Stomach (tissue), 8 donors: ENCODE measurements at regions not wholly inside any gene's neighbourhood (a gene's known extent, or its start where the extent isn't known, plus 50 kb on each side); places are given as distances from the start of the nearest gene placed in this dataset.

Experiments
- DNase-seq, 2 donors: peaks; one replicate each; pipeline versions ENCODE4 v3.0.0 to v3.0.0-alpha.2; 2013 to 2019
- H3K27ac ChIP-seq, 5 donors: fragments of 200-600 bp in 4 of 5; sonication (generic) in 4 of 5; one replicate each; pipeline ENCODE4 v1.5.1; 2013 to 2019; ENCODE audit warnings: mild to moderate bottlenecking in 1 of 5, moderate library complexity in 1 of 5
- H3K27me3 ChIP-seq, 3 donors: fragments of 200-600 bp; sonication (generic); one replicate each; pipeline ENCODE4 v1.5.1; 2017 to 2019; ENCODE audit warnings: mixed run types in 1 of 3
- H3K36me3 ChIP-seq, 4 donors: fragments of 200-600 bp; sonication (generic); 1 replicate in 3 of 4; 2 replicates in 1 of 4; pipeline ENCODE4 v1.5.1; 2016 to 2019
- H3K4me1 ChIP-seq, 4 donors: fragments of 200-600 bp; sonication (generic); one replicate each; pipeline ENCODE4 v1.5.1; 2016 to 2019
- H3K4me3 ChIP-seq, 4 donors: fragments of 200-600 bp; sonication (generic) in 3 of 4; one replicate each; pipeline ENCODE4 v1.5.1; 2016 to 2019; ENCODE audit warnings: mild to moderate bottlenecking in 1 of 4
- H3K9me3 ChIP-seq, 4 donors: fragments of 200-600 bp; sonication (generic); one replicate each; pipeline ENCODE4 v1.5.1; 2016 to 2019
- EP300 ChIP-seq: sonication (generic); formaldehyde crosslinking; IDR thresholded peaks from one replicate; pipeline ENCODE4 v1.6.1; 2017; ENCODE audit warnings: antibody characterized with exemption
- POLR2A ChIP-seq, 4 donors: fragments of 450-650 bp; IDR thresholded peaks; one replicate each; pipeline ENCODE4 v1.6.1; 2016; ENCODE audit warnings: antibody characterized with exemption in 4 of 4, control low read depth in 2 of 4, mild to moderate bottlenecking in 1 of 4, moderate library complexity in 1 of 4
- POLR2AphosphoS5 ChIP-seq, 3 donors: sonication (generic); formaldehyde crosslinking; IDR thresholded peaks; one replicate each; pipeline ENCODE4 v1.6.1; 2016; ENCODE audit warnings: antibody characterized with exemption in 3 of 3
- WGBS, 5 donors: extraction: QIAGEN DNeasy Blood & Tissue Kit in 3 of 5; methylation state at CpG; one replicate each; pipeline versions ENCODE4 v1.1.5 to v1.1.7; 2013 to 2018; 5-methylcytosine and 5-hydroxymethylcytosine counted together
- intact Hi-C: fragments of 100-400 bp; cut with DNase I; formaldehyde crosslinking; loops from one replicate; pipeline ENCODE4 v1.15.1; 2023; ENCODE audit warnings: low total_unique reads
- TF ChIP-seq, protein P1 (sequence below), 7 experiments: fragments of 450-650 bp in 4 of 7; fragments of 200-600 bp in 3 of 7; sonication (generic) in 3 of 7; IDR thresholded peaks; one replicate each; pipeline ENCODE4 v1.5.1; 2016 to 2019; ENCODE audit warnings: antibody characterized with exemption in 7 of 7, control low read depth in 2 of 7, mild to moderate bottlenecking in 1 of 7
- donor health status: healthy with polysubstance abuse.
- donor health status: Bipolar disorder and iron deficiency.
- donor health status: healthy.

DNA sequence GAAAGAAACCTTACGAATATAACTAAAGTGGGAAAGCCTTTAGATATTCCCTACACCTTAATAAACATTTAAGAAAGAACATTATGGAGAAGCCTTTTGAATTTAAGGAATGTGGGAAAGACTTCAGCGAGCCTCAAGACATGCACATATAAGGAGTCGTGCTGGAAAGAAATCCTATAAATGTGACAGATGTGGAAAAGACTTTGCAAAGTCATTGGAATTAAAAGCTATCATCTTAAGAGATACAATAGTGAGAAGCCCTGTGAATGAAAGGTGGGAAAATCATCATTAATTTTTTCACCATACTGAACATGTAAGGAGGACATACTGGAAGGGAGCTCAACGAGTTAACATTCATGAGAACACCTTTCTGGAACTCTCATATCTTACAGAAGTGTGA is 650.5 kb upstream of the DEFB115 start:
- Histone ChIP-seq H3K4me3 (no peak overlapping the region), H3K27me3 (peaks cover 0 to 3% (median 0%) of the 10 kb centered on the region in 3 donors), H3K27ac (no peak overlapping the region), H3K9me3 (peaks cover 4 to 46% (median 24%) of the 10 kb centered on the region in 4 donors), H3K36me3 (no peaks in the 10 kb centered on the region), H3K4me1 (no peaks in the 10 kb centered on the region)
- WGBS, 5 donors = 66 to 79% (median 73%) methylated on average over 4 of the region's 4 CpGs
- no peak for DNase-seq
- TF ChIP-seq EP300 (no peak), POLR2A (IDR thresholded peaks at IDR 0.05) (no peak), POLR2AphosphoS5 (IDR thresholded peaks at IDR 0.05) (no peak)
- TF ChIP-seq, protein P1, sequence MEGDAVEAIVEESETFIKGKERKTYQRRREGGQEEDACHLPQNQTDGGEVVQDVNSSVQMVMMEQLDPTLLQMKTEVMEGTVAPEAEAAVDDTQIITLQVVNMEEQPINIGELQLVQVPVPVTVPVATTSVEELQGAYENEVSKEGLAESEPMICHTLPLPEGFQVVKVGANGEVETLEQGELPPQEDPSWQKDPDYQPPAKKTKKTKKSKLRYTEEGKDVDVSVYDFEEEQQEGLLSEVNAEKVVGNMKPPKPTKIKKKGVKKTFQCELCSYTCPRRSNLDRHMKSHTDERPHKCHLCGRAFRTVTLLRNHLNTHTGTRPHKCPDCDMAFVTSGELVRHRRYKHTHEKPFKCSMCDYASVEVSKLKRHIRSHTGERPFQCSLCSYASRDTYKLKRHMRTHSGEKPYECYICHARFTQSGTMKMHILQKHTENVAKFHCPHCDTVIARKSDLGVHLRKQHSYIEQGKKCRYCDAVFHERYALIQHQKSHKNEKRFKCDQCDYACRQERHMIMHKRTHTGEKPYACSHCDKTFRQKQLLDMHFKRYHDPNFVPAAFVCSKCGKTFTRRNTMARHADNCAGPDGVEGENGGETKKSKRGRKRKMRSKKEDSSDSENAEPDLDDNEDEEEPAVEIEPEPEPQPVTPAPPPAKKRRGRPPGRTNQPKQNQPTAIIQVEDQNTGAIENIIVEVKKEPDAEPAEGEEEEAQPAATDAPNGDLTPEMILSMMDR (IDR thresholded peaks at IDR 0.05) = no peak
- intact Hi-C loops = no loop called here

DNA sequence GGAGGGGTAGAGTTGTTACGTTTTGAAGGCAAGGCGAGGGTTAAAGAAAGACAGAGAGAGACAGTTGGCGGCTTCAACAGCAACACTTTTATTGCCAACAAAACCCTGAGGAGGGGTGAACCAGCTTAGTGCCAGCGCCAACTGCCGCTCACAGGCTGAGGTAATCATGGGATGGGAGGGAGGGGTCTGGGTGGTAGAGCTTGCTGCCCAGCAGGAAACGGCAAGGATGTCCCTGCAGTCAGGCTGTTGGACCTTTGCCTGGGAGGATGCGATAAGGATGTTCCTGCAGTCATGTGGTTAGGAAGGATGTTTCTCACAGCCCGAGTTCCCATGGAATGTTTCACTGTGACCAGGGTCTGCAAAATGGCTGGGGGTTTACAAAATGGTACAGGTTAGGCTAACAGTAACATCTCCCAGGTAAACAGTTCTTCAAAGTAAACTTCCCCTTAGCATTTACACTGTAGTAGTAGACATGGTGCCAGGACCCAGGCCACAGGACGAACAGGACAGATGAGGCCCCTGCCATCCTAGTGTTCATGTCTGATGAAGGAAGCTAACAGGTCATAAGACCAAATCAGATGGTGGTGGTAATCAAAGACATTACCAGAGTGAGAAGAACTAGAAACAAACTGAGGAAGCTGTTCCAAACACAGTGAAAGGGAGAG is 647.3 kb upstream of the DEFB115 start:
- WGBS, 5 donors = 62 to 83% (median 72%) methylated on average over 9 of the region's 9 CpGs

DNA sequence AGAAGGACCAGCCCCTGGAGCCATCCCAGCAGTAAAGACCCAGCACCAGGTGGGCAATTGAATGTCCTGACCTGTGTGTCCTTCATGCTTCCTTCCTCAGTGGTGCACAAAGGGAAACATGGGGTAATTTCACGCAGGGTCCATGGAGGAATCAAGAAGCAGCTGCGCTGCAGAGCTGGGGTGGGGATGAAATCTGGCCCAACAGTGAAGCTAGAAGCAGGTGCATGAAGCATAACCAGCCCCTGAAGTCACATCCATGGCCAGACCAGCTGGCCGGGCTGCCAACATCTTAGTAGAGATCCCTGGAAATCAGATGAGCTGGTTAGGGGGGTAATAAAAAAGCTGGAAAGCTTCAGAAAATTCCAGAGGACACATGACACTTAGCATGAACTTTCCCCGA is 646.7 kb upstream of the DEFB115 start:
- intact Hi-C loops = no loop called here
- no peaks in the 10 kb centered on the region for H3K36me3 ChIP-seq
- 72 to 82% (median 79%) methylated on average over 4 of the region's 4 CpGs for WGBS, 5 donors
- TF ChIP-seq, protein P1 (IDR thresholded peaks at IDR 0.05) = no peak
- TF ChIP-seq POLR2A (IDR thresholded peaks at IDR 0.05) (no peak), EP300 (no peak), POLR2AphosphoS5 (IDR thresholded peaks at IDR 0.05) (no peak)
- H3K27me3 ChIP-seq = peaks cover 0 to 3% (median 0%) of the 10 kb centered on the region in 3 donors
- DNase-seq = no peak
- H3K9me3 ChIP-seq = peaks cover 4 to 35% (median 24%) of the 10 kb centered on the region in 4 donors
- H3K4me3 ChIP-seq = no peak overlapping the region
- H3K27ac ChIP-seq = no peak overlapping the region
- H3K4me1 ChIP-seq = no peaks in the 10 kb centered on the region

More for the DNA sequence above, 647.3 kb upstream of the DEFB115 start:
- Histone ChIP-seq H3K27ac (no peak overlapping the region), H3K4me3 (no peak overlapping the region), H3K4me1 (no peaks in the 10 kb centered on the region), H3K27me3 (peaks cover 0 to 3% (median 0%) of the 10 kb centered on the region in 3 donors), H3K9me3 (peaks cover 4 to 37% (median 24%) of the 10 kb centered on the region in 4 donors), H3K36me3 (no peaks in the 10 kb centered on the region)
- intact Hi-C loops = no loop called here
- no peak for TF ChIP-seq EP300
- TF ChIP-seq POLR2AphosphoS5 (IDR thresholded peaks at IDR 0.05) = no peak
- TF ChIP-seq, protein P1 (IDR thresholded peaks at IDR 0.05) = no peak
- no peak for TF ChIP-seq POLR2A (IDR thresholded peaks at IDR 0.05)
- peak in 1 of 2 donors; percentile 12 for DNase-seq

DNA sequence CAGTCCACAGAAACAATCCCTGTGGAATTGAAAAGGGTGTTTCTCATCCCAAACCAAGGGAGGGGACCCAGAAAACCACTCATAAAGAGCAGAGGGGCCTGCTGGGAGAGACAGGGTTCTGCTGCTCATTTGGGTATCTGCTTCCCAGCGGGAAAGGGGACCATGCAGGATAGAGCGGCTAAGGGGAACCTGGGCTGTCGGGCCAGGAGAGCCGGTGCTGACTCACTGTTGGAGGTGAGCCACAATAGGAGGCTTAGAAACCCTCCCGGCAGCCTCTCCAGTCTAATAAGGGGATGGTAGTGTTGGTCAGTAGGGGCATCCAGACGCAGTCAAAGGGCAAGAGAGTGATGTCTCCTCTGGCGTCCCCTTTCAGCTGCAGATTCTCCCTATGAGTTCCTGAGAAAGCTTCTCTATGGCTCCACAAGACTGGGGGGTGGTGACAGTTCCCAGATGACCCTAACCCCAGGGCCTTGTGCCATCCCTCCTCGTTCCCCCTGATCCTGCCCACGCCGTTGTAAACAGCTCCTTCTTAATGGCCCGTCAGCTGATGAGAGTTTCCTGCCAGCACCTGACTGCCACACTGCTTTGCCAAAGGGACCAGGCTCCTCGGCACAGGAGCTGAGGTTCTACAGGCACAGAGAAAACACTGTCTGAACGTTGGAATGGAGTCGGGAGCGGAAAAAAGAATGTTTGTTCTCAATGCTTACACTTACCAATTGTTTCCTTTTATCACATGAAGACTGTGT is 646.1 kb upstream of the DEFB115 start:
- H3K4me1 ChIP-seq = no peaks in the 10 kb centered on the region
- no peak for DNase-seq
- H3K4me3 ChIP-seq = no peak overlapping the region
- no peaks in the 10 kb centered on the region for H3K36me3 ChIP-seq
- WGBS, 5 donors = 69 to 80% (median 73%) methylated on average over 14 to 15 of the region's 15 CpGs
- peaks cover 4 to 35% (median 20%) of the 10 kb centered on the region in 4 donors for H3K9me3 ChIP-seq
- intact Hi-C loops = no loop called here
- TF ChIP-seq EP300 (no peak), POLR2A (IDR thresholded peaks at IDR 0.05) (no peak), POLR2AphosphoS5 (IDR thresholded peaks at IDR 0.05) (no peak)
- TF ChIP-seq, protein P1 (IDR thresholded peaks at IDR 0.05) = no peak
- H3K27me3 ChIP-seq = peaks cover 0 to 3% (median 0%) of the 10 kb centered on the region in 3 donors
- no peak overlapping the region for H3K27ac ChIP-seq
